Heart left ventricle (tissue), 16 donors: ENCODE measurements at regions not wholly inside any gene's neighbourhood (a gene's known extent, or its start where the extent isn't known, plus 50 kb on each side); places are given as distances from the start of the nearest gene placed in this dataset.

Source experiments
- ATAC-seq, 4 donors: fragments of 200-7000 bp; cut with Tn5 transposase; one replicate each; pipeline ENCODE4 v1.9.1; 2020 to 2022; ENCODE audit warnings: moderate library complexity in 4 of 4, mild to moderate bottlenecking in 3 of 4, moderate number of reproducible peaks in 1 of 4
- DNase-seq, 5 donors: peaks; one replicate each; pipeline ENCODE4 v3.0.0-alpha.2; 2020
- H3K27ac ChIP-seq, 12 donors: fragments of 200-600 bp; sonication (generic) in 4 of 12; one replicate each; pipeline versions ENCODE4 v1.5.0 to v1.8.0; 2016 to 2022; ENCODE audit warnings: mild to moderate bottlenecking in 2 of 12
- H3K27me3 ChIP-seq, 9 donors: fragments of 200-600 bp; sonication (generic) in 2 of 9; one replicate each; pipeline versions ENCODE4 v1.5.1 to v1.8.0; 2016 to 2022; ENCODE audit warnings: mild to moderate bottlenecking in 3 of 9
- H3K36me3 ChIP-seq, 9 donors: fragments of 200-600 bp; sonication (generic) in 2 of 9; one replicate each; pipeline versions ENCODE4 v1.5.0 to v1.8.0; 2018 to 2022; ENCODE audit warnings: mild to moderate bottlenecking in 2 of 9
- H3K4me1 ChIP-seq, 12 donors: fragments of 200-600 bp; sonication (generic) in 4 of 12; one replicate each; pipeline versions ENCODE4 v1.5.0 to v1.8.0; 2016 to 2022; ENCODE audit warnings: mild to moderate bottlenecking in 3 of 12
- H3K4me3 ChIP-seq, 12 donors: fragments of 200-600 bp; sonication (generic) in 4 of 12; one replicate each; pipeline versions ENCODE4 v1.5.0 to v1.8.0; 2017 to 2022; ENCODE audit warnings: mild to moderate bottlenecking in 9 of 12, moderate library complexity in 4 of 12
- H3K9me3 ChIP-seq, 12 donors: fragments of 200-600 bp; sonication (generic) in 4 of 12; one replicate each; pipeline versions ENCODE4 v1.5.0 to v1.8.0; 2016 to 2022; ENCODE audit warnings: mild to moderate bottlenecking in 1 of 12
- CTCF ChIP-seq, 12 donors: fragments of 200-600 bp; sonication (generic) in 4 of 12; IDR thresholded peaks; one replicate each; pipeline versions ENCODE4 v1.5.0 to v1.8.0; 2018 to 2022; ENCODE audit warnings: antibody characterized with exemption in 12 of 12, mild to moderate bottlenecking in 5 of 12
- POLR2A ChIP-seq, 2 donors: fragments of 450-650 bp; IDR thresholded peaks; one replicate each; pipeline ENCODE4 v1.6.1; 2017; ENCODE audit warnings: antibody characterized with exemption in 2 of 2, mild to moderate bottlenecking in 2 of 2, moderate library complexity in 2 of 2
- WGBS, 4 donors: extraction: QIAGEN DNeasy Blood & Tissue Kit in 2 of 4; methylation state at CpG; one replicate each; pipeline versions ENCODE4 v1.1.5 to v1.1.7; 2013 to 2018; 5-methylcytosine and 5-hydroxymethylcytosine counted together
- intact Hi-C, 10 donors: fragments of 100-400 bp; cut with DNase I; formaldehyde crosslinking; loops; one replicate each; pipeline versions ENCODE4 v1.11.1 to v1.14.2; 2022
- donor health status: ischemic (EF 13 %, LVEDD 7.1; RV severe dilation, severe dysfunction).
- donor health status: healthy with polysubstance abuse.
- donor health status: DM: no; HTN: yes; CAD: no.
- donor health status: DM: no; HTN: no; CAD: no.
- donor health status: ischemic (EF 25% LVEDD 6.9; RV normal size, moderate dysfunction).
- donor health status: ischemic (EF 25% LVEDD 5.7; RV mildly dilated, moderate dysfunction).
- donor health status: healthy.
- donor health status: DM: yes; HTN: yes; CAD: no.
- donor health status: ischemic (EF 35%, LVEDD 5.7; RV mildly dilated, moderate dysfunction).
- donor health status: nonischemic (EF 11% LVEDD 7.7; RV severe dilation, severe dysfunction).
- donor health status: DM: yes; HTN: yes; CAD: no.
- donor health status: PGD.
- donor health status: ischemic (EF 29% LVEDD 5.4; RV normal size, mild dysfunction).
- donor health status: nonischemic (EF 23%, LVEDD 6.1; RV moderate dilation, normal function).

DNA sequence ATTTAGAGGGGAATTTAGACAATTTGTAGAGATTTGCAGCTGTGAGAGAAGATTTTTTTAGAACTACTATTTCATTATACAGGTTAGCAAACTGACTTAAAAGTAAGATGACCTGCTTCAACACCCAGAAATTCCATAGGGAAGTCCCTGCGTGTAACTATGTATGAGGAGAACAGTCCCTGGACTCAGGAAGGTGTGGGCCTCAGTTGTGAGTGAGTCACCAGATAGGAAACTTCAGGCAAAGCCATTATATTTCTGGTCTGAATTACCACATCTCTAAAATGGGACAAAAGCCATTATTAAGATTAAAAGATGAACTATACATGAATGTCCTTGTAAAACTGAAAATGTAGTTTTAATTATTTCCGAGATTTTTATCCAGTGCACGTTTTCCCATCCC, 488.3 kb upstream of the GOLIM4 start:
- Histone ChIP-seq H3K27ac (no peak overlapping the region), H3K9me3 (no peaks in the 10 kb centered on the region), H3K36me3 (no peaks in the 10 kb centered on the region), H3K4me1 (no peaks in the 10 kb centered on the region), H3K27me3 (peaks cover 0 to 14% (median 0%) of the 10 kb centered on the region in 9 donors), H3K4me3 (no peak overlapping the region)
- DNase-seq (no peak), ATAC-seq (no peak)
- 63 to 66% (median 64%) methylated on average over 3 of the region's 3 CpGs for WGBS, 4 donors
- intact Hi-C loops = no loop called here
- no peak for TF ChIP-seq CTCF (IDR thresholded peaks at IDR 0.05)
- TF ChIP-seq POLR2A (IDR thresholded peaks at IDR 0.05) = no peak

DNA sequence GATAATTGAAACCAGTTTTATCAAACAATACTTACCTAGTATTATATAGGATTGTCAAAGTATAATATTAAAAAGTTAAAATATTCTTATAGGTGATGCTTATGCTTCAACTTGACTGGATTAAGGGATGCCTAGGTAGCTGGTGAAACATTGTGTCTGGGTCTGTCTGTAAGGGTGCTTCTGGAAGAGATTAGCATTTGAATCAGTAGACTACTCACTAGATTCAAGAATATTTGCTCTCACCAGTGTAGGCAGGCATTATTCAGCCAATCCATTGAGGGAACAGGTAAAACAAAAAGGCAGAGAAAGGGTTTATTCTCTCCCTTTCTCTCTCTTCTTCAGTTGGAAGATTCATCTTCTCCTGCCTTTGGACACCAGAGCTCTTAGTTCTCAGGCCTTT, 486.8 kb upstream of the GOLIM4 start:
- TF ChIP-seq CTCF (IDR thresholded peaks at IDR 0.05) (no peak), POLR2A (IDR thresholded peaks at IDR 0.05) (no peak)
- Histone ChIP-seq H3K9me3 (no peaks in the 10 kb centered on the region), H3K4me3 (no peak overlapping the region), H3K27me3 (peaks cover 0 to 8% (median 0%) of the 10 kb centered on the region in 9 donors), H3K36me3 (no peaks in the 10 kb centered on the region), H3K4me1 (no peaks in the 10 kb centered on the region), H3K27ac (no peak overlapping the region)
- ATAC-seq (no peak), DNase-seq (no peak)
- intact Hi-C loops = no loop called here

GRCh38 chr3:168581771-168582225, 486.1 kb upstream of the GOLIM4 start:
- TF ChIP-seq CTCF (IDR thresholded peaks at IDR 0.05) (no peak), POLR2A (IDR thresholded peaks at IDR 0.05) (no peak)
- no peaks in the 10 kb centered on the region for H3K9me3 ChIP-seq
- intact Hi-C loops = no loop called here
- no peaks in the 10 kb centered on the region for H3K4me1 ChIP-seq
- ATAC-seq (no peak), DNase-seq (no peak)
- H3K4me3 ChIP-seq = no peak overlapping the region
- no peaks in the 10 kb centered on the region for H3K36me3 ChIP-seq
- H3K27me3 ChIP-seq = peaks cover 0 to 3% (median 0%) of the 10 kb centered on the region in 9 donors
- WGBS, 4 donors = 51 to 73% (median 59%) methylated on average over 2 of the region's 2 CpGs
- no peak overlapping the region for H3K27ac ChIP-seq

GRCh38 chr3:168579010-168579409, 483.3 kb upstream of the GOLIM4 start:
- no peaks in the 10 kb centered on the region for H3K36me3 ChIP-seq
- no peak overlapping the region for H3K27ac ChIP-seq
- no peak overlapping the region for H3K4me3 ChIP-seq
- WGBS, 4 donors = 63 to 80% (median 70%) methylated on average over 1 of the region's 1 CpG
- H3K27me3 ChIP-seq = peaks cover 0 to 3% (median 0%) of the 10 kb centered on the region in 9 donors
- intact Hi-C loops = no loop called here
- peaks cover 0 to 3% (median 0%) of the 10 kb centered on the region in 12 donors for H3K4me1 ChIP-seq
- no peaks in the 10 kb centered on the region for H3K9me3 ChIP-seq
- ATAC-seq (no peak), DNase-seq (no peak)
- TF ChIP-seq POLR2A (IDR thresholded peaks at IDR 0.05) (no peak), CTCF (IDR thresholded peaks at IDR 0.05) (no peak)
